GM12878 (cell line): ENCODE measurements at regions not wholly inside any gene's neighbourhood (a gene's known extent, or its start where the extent isn't known, plus 50 kb on each side); places are given as distances from the start of the nearest gene placed in this dataset.

ENCODE experiments used
- ATAC-seq: fragments of 200-7000 bp; cut with Tn5 transposase; 3 replicates; pipeline ENCODE4 v1.9.1; 2020; ENCODE audit warnings: mild to moderate bottlenecking, moderate library complexity
- BruUV-seq: library from RNA; stranded (reverse); fragments of 400-500 nt; replicated peaks from 2 replicates; lab custom pipeline; 2021; lab: Mats Ljungman, UMichigan
- CTCF ChIA-PET: fragments of 300-600 bp; sonication (Branson Sonifier 250); formaldehyde crosslinking; extraction: SDS; loops from one replicate; lab custom pipeline; 2021; ENCODE audit warnings: inconsistent platforms; lab: Yijun Ruan, JAX
- POLR2A ChIA-PET: fragments of 350-600 bp; formaldehyde crosslinking; extraction: SDS; loops from one replicate; lab custom pipeline; 2021; ENCODE audit warnings: inconsistent platforms; lab: Charles Lee
- RAD21 ChIA-PET: fragments of 300-600 bp; sonication (Branson Sonifier 250); formaldehyde crosslinking; loops from one replicate; lab custom pipeline; 2023; ENCODE audit warnings: antibody characterized with exemption; ENCODE audit not compliant: unreplicated experiment; lab: Charles Lee
- SMC1A ChIA-PET: fragments of 300-600 bp; sonication (Branson Sonifier 250); formaldehyde crosslinking; loops from one replicate; lab custom pipeline; 2023; ENCODE audit not compliant: unreplicated experiment, uncharacterized antibody; lab: Charles Lee
- DNase-seq: peaks from one replicate; pipeline ENCODE4 v3.0.0-alpha.2; 2011; ENCODE audit warnings: low read depth, low spot score
- FAIRE-seq: peaks from 3 replicates; lab custom pipeline; 2011; peaks lifted over from hg19 to GRCh38; lab: Jason Lieb, UNC
- H2AFZ ChIP-seq: 2 replicates; pipeline ENCODE4 v1.6.0; 2011; ENCODE audit warnings: low read depth, low read length, control low read depth; ENCODE audit not compliant: control insufficient read depth
- H3K27ac ChIP-seq: 2 replicates; pipeline ENCODE4 v1.5.1; 2011; ENCODE audit warnings: control low read depth; ENCODE audit not compliant: control insufficient read depth, insufficient read depth
- H3K27me3 ChIP-seq, 2 experiments: replicated peaks in 1 of 2; 2 replicates each; pipeline versions ENCODE4 v1.6.0 to v1.6.1; 2011; ENCODE audit warnings: low read length in 1 of 2; ENCODE audit not compliant: control insufficient read depth in 2 of 2, insufficient read depth in 2 of 2
- H3K36me3 ChIP-seq, 2 experiments: 2 replicates each; pipeline ENCODE4 v1.5.1; 2011; ENCODE audit warnings: low read length in 1 of 2; ENCODE audit not compliant: control insufficient read depth in 2 of 2, insufficient read depth in 2 of 2
- H3K4me1 ChIP-seq: 2 replicates; pipeline ENCODE4 v1.6.1; 2011; ENCODE audit warnings: mild to moderate bottlenecking, low read length, moderate library complexity, mixed read lengths; ENCODE audit not compliant: control insufficient read depth, insufficient read depth
- H3K4me2 ChIP-seq: 2 replicates; pipeline ENCODE4 v1.6.0; 2011; ENCODE audit warnings: control low read depth; ENCODE audit not compliant: control insufficient read depth, insufficient read depth
- H3K4me3 ChIP-seq: fragments of 200-600 bp; sonication (generic); 2 replicates; pipeline ENCODE4 v1.5.1; 2016
- H3K79me2 ChIP-seq: 2 replicates; pipeline ENCODE4 v1.6.0; 2011; ENCODE audit warnings: low read length; ENCODE audit not compliant: control insufficient read depth, insufficient read depth
- H3K9ac ChIP-seq: 2 replicates; pipeline ENCODE4 v1.8.0; 2011; ENCODE audit warnings: low read length, control low read depth, mixed read lengths; ENCODE audit not compliant: control insufficient read depth, insufficient read depth
- H3K9me3 ChIP-seq: replicated peaks from 3 replicates; pipeline ENCODE4 v1.5.1; 2011; ENCODE audit warnings: mild to moderate bottlenecking, low read length; ENCODE audit not compliant: control insufficient read depth, insufficient read depth
- H4K20me1 ChIP-seq: 2 replicates; pipeline ENCODE4 v1.6.0; 2011; ENCODE audit not compliant: control insufficient read depth, insufficient read depth
- ATF7 ChIP-seq: fragments of 450-650 bp; IDR thresholded peaks from 2 replicates; pipeline ENCODE4 v1.6.1; 2016; ENCODE audit warnings: low read depth, mild to moderate bottlenecking
- BACH1 ChIP-seq: fragments of 450-650 bp; IDR thresholded peaks from 2 replicates; pipeline ENCODE4 v1.6.1; 2017; ENCODE audit warnings: mild to moderate bottlenecking, borderline replicate concordance
- BCLAF1 ChIP-seq: fragments of 450-650 bp; IDR thresholded peaks from 2 replicates; pipeline ENCODE4 v1.6.1; 2017; ENCODE audit warnings: antibody characterized with exemption, mild to moderate bottlenecking, moderate library complexity
- CUX1 ChIP-seq: IDR thresholded peaks from 2 replicates; pipeline ENCODE4 v1.6.1; 2012; ENCODE audit warnings: improper control_type of control experiment, low read depth, low read length; ENCODE audit not compliant: insufficient replicate concordance
- EZH2 ChIP-seq: IDR thresholded peaks from 2 replicates; pipeline ENCODE4 v1.6.1; 2012; ENCODE audit warnings: low read depth, mild to moderate bottlenecking, control low read depth, inconsistent platforms, low read length, borderline replicate concordance; ENCODE audit not compliant: control insufficient read depth
- MTA3 ChIP-seq: IDR thresholded peaks from 2 replicates; pipeline ENCODE4 v1.6.1; 2012; ENCODE audit warnings: low read length, inconsistent platforms, borderline replicate concordance
- MYC ChIP-seq: IDR thresholded peaks from 2 replicates; pipeline ENCODE4 v1.6.1; 2011; ENCODE audit warnings: mild to moderate bottlenecking, low read length, moderate library complexity, inconsistent platforms; ENCODE audit not compliant: insufficient read depth, insufficient replicate concordance, insufficient read length, severe bottlenecking
- NR2C2 ChIP-seq: IDR thresholded peaks from 2 replicates; pipeline ENCODE4 v1.6.1; 2011; ENCODE audit warnings: borderline replicate concordance, low read depth; ENCODE audit not compliant: control insufficient read depth, insufficient read length
- POLR2AphosphoS2 ChIP-seq: IDR thresholded peaks from 2 replicates; pipeline ENCODE4 v1.6.1; 2011; ENCODE audit warnings: low read depth, mild to moderate bottlenecking, low read length, improper control_type of control experiment, moderate library complexity
- TARDBP ChIP-seq: IDR thresholded peaks from 2 replicates; pipeline ENCODE4 v1.6.1; 2016; ENCODE audit warnings: borderline replicate concordance
- WGBS: methylation state at CpG from one replicate; pipeline ENCODE4 v1.1.6; 2016; ENCODE audit warnings: low lambda C conversion rate; ENCODE audit not compliant: insufficient replicate concordance, insufficient coverage; ENCODE audit errors: missing lambda C conversion rate; 5-methylcytosine and 5-hydroxymethylcytosine counted together
- in situ Hi-C: fragments of 300-500 bp; cut with MboI; formaldehyde crosslinking; loops from 9 replicates; pipeline ENCODE4 v1.14.3; 2018; ENCODE audit warnings: mixed read lengths
- intact Hi-C: fragments of 100-400 bp; cut with micrococcal nuclease; formaldehyde crosslinking; loops from one replicate; pipeline ENCODE4 v1.14.2; 2022; ENCODE audit not compliant: unreplicated experiment

GRCh38 chr7:93750986-93751385, 139.6 kb downstream of the TFPI2 start:
- FAIRE-seq (no peak), DNase-seq (no peak), ATAC-seq (no peak)
- no peaks in the 10 kb centered on the region for H3K36me3 ChIP-seq
- CTCF ChIA-PET: no interaction called here
- H3K79me2 ChIP-seq: no peaks in the 10 kb centered on the region
- RAD21 ChIA-PET: no interaction called here
- no peak overlapping the region for H3K4me3 ChIP-seq
- in situ Hi-C loops: no loop called here
- H3K27me3 ChIP-seq: no peaks in the 10 kb centered on the region
- H3K9me3 ChIP-seq: no peaks in the 10 kb centered on the region
- intact Hi-C loops: no loop called here
- WGBS: 0% methylated on average over 1 of the region's 1 CpG
- H3K27ac ChIP-seq: no peak overlapping the region
- H3K9ac ChIP-seq: no peak overlapping the region
- H3K4me2 ChIP-seq: no peak overlapping the region
- SMC1A ChIA-PET: interaction anchor here (0.9 kb wide), 1 partner anchor 9 kb away, joined by 3 read pairs; no protein-coding TSS in a partner anchor
- POLR2A ChIA-PET: interaction anchor here (1.6 kb wide), 1 partner anchor 18 kb away, joined by 3 read pairs; no protein-coding TSS in a partner anchor
- no TSS peak for BruUV-seq
- no peak overlapping the region for H2AFZ ChIP-seq
- H4K20me1 ChIP-seq: no peaks in the 10 kb centered on the region
- H3K4me1 ChIP-seq: no peaks in the 10 kb centered on the region
- TF ChIP-seq POLR2AphosphoS2: no peak
- TF ChIP-seq NR2C2: no peak
- TF ChIP-seq MTA3: no peak
- no peak for TF ChIP-seq MYC
- no peak for TF ChIP-seq ATF7
- no peak for TF ChIP-seq BACH1
- TF ChIP-seq EZH2: no peak

GRCh38 chr7:93747019-93747418, 143.5 kb downstream of the TFPI2 start:
- Histone ChIP-seq H3K27me3 (no peaks in the 10 kb centered on the region), H4K20me1 (no peaks in the 10 kb centered on the region), H3K4me3 (no peak overlapping the region), H3K79me2 (no peaks in the 10 kb centered on the region), H3K36me3 (no peaks in the 10 kb centered on the region), H3K27ac (no peak overlapping the region), H3K4me2 (no peak overlapping the region), H3K9me3 (no peaks in the 10 kb centered on the region), H3K4me1 (no peaks in the 10 kb centered on the region), H3K9ac (no peak overlapping the region), H2AFZ (no peak overlapping the region)
- intact Hi-C loops (no loop called here), in situ Hi-C loops (no loop called here)
- CTCF ChIA-PET: no interaction called here
- ATAC-seq (no peak), DNase-seq (no peak), FAIRE-seq (no peak)
- POLR2A ChIA-PET: no interaction called here
- RAD21 ChIA-PET: no interaction called here
- SMC1A ChIA-PET: no interaction called here
- no TSS peak for BruUV-seq
- 47% methylated on average over 3 of the region's 3 CpGs for WGBS
- TF ChIP-seq BCLAF1: no peak
- TF ChIP-seq TARDBP: no peak
- TF ChIP-seq CUX1: no peak
